Stimulated activated CD8-positive, alpha-beta memory T cell treated with anti-CD3 and anti-CD28 coated beads, Interleukin-12 subunit alpha, Interleukin-12 subunit beta, amount 100 ng/mL, for 24 hours (primary cell): ENCODE measurements at regions not wholly inside any gene's neighbourhood (a gene's known extent, or its start where the extent isn't known, plus 50 kb on each side); places are given as distances from the start of the nearest gene placed in this dataset.

Experiments
- DNase-seq: peaks from one replicate; pipeline ENCODE4 v3.0.0-alpha.2; 2020; ENCODE audit errors: extremely low read depth

DNA sequence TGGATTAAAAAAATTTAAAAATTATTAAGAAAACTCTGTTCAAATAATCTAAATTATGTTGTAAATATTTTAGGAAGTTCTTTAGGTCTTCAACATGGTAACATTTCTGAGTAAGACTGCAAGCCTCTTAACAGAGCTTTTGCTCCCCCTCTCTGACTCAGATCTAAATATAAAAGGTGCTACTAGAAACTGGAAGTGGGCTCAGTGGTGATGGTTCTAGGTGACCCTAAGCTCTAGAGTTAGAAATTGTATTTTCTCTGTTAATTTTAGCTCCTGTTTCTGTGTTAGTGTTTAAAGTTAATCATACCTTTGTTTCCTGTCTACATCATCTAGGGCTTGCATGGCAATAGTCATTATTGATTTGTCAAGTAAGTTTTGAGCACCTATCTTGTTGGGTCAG lies 159.9 kb upstream of the MEIS2 start:
- no peak for DNase-seq

DNA sequence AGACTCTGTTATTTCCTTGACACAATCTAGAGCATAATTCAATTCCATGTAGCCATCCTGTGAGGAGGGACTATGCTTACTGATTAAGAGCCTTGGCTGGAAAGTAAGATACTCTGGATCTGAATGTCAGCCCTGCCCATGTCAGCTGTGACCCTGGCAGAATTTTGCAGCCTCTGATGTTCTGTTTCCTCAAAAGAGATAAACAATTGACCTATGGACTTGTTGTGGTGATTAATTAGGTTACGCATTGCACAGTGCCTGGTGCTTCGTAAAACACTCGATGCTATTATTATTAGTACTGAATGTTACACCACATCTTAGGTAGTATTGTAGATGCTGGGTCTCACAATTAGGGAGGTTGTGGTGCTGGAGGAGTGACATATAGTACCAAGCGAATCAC lies 161.3 kb upstream of the MEIS2 start:
- DNase-seq: no peak

DNA sequence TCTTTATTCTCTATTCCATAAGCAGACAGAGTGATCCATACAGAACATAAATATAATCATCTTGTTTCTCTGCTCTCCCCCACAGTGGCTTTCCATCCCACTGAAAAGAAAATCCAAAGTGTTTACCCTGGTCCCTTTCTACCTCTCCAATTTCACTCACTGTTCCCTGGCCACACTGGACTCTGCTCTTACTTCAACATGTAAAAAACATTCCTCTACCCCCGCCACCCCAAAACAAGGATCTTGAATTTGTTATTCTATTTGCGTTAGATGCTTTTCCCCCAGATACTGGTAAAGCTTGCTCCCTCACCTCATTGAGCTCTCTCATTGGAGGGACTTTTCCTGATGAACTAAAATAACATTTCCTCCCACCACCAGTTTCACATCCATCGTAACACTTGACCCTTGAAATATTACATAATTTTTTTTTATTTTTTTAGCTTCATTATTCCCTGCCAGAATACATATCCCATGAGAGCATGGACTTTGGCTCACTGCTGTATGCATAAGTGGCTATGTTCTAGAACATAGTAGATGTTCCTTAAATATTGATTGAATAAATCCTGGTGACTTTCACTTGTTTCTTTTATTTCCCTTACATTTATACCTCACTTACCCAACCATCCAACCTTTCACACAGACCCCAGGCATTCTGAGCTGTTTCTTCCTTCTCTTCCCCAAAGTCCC lies 162.7 kb upstream of the MEIS2 start:
- no peak for DNase-seq

DNA sequence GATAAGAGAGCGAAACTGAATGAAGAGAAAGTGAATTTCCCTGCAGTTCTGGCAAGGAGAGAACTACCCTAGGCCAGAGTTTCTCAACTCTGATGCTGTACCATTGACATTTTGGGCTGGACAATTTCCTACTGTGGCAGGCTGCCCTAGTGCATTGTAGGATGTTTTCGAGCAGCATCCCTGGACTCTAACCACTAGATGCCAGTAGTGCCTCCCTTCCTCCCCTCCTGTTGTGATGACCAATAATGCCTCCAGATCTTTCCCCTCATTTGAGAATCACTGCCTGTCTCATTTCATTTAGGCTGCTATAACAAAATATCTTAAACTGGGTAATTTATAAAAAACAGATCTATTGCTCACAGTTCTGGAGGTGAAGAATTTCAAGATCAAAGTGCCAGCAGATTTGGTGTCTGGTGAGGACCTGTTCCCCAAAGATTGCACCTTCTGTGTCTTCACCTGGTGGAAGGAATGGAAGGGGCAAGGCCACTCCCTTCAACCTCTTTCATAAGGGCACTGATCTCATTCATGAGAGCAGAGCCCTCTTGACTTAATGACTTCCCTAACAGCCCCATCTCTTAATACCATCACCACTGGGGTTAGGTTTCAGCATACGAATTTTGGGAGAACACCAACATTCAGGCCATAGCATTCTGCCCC lies 188.9 kb upstream of the MEIS2 start:
- no peak for DNase-seq

DNA sequence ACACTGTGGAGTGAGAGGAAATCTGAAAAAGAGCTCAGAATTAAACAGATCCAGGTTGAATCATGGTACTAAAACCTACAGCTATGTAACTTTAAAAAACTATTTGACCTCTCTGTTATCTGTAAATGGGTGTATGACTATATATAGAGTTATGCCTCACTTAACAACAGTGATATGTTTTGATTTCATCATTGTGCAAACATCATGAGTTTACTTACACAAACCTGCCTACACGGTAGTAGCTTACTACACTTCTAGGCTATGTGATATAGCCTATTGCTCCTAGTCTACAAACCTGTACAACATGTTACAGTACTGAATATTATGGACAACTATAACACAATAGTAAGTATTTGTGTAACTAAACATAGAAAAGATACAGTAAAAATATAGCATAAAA lies 191.6 kb upstream of the MEIS2 start:
- no peak for DNase-seq

DNA sequence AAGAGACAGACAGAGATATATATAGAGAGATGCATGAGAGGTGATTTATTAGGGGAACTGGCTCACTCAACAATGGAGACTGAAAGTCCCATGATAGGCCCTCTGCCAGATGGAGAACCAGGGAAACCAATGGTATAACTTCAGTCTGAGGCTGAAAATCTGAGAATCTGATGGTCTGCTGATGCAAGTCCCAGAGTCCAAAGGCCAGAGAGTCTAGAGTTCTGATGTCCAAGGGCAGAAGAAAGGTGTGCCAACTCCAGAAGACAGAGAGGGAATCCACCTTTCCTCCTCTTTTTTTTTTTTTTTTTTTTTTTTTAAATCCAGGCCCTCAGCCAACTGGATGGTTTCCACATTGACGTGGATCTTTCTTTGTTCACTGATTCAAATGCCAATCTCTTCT lies 197.9 kb upstream of the MEIS2 start:
- DNase-seq: no peak

DNA sequence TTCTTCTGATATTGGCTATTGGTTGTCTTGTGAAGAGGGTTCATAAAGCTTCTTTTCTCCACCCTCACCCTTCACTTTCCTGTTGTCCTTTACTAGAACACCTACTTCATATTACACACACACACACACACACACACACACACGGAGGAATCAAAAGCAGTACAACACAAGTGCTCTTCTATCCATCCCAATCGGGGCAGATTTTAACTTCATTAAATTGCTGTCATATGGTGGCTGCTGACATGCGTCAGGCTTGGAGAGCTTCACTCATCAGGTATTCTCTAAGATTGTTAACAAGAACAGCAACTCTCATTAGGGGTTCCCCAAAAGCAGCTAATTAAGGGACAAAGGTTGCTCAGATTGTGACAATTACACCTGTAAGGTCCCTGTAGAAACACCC lies 239.1 kb upstream of the MEIS2 start:
- no peak for DNase-seq

DNA sequence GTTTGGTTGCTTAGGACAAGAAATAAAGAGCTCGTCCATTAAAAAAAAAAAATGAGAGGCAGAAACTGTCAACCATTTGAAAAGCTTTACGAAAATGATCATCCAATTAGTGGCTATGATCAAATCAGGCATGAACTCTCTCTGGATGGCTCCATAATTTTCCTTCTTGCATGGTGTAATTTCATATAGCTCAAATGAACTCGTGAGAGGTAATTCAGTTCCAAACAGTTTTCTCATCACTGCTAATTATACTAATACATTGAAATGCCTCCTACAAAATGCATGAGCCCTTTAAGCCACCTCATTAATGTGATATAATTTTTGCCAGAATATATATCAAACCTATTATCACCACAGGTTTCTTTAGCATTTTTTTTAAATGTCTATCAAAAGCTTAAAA lies 239.5 kb upstream of the MEIS2 start:
- no peak for DNase-seq

DNA sequence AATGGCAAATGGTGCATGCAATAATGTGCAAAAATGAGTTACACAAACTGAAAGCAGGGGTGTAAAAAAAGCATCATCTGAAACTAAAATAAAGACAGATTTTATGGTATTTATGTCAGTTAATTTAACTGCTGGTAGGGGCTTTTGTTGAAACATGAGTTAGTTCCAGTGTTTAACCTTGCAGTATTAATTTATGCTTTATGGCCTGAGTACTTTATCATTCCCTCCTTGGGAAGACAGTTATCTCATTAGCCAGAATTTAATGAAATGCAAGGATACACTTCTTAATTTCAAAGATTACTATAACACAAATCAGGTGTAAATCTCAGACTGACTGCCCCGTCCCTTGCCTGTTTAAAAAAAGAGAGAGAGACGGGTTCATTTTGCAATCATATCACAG lies 240.1 kb upstream of the MEIS2 start:
- DNase-seq: no peak

DNA sequence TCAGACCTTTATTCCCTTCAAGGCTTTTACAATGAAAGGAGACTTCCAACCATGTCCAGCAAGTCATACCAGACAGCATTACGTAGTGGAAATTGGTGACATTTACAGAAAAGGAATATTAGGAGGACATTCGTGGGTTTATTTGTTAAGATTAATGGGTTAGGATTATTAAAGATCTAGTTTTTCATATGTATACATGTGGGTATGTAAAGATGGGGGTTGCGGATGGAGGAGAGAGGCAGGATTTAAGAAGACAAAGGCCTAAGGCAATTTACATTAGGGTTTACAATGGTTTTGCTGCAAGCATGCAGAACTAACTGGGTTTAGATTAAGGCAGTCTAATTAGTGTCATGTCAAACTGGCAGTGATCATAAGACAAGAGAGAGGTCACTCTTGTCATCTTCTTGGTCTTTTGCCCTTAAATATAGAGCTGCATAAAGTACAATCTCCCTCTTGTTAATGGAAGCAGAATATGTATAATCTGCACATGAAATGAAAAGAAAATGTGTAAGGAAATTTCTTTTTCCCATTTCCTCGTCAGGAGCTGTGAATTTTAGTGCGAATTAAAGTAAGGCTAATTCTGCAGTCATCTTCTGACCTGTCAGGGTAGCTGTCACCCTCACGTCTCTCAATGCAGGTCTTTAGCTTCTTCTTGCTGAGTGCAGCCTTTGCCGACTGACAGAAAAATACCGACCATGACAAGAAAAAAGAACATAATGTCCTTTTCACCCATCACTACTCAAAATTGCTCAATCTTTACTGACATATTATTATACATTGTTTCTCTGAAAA lies 258.9 kb upstream of the MEIS2 start:
- DNase-seq: no peak

DNA sequence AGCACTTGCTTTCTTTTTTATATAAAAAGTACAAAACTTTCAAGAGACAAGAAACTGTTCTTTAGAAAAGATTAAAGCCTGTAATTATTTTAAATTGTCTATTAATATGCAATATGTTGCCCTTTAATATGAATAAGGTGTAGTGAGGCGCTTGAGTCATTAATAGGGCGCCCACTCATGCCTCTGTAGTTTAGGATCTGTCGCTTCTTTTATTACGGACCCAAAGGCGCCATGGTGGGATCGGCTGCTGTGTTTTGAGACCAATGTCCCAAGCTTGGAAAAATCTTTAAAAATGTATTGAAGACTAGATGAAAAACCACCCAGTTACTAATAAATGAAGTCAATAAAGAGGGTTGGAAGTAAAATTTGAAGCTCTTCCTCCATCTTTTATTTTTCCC lies 259.5 kb upstream of the MEIS2 start:
- no peak for DNase-seq

DNA sequence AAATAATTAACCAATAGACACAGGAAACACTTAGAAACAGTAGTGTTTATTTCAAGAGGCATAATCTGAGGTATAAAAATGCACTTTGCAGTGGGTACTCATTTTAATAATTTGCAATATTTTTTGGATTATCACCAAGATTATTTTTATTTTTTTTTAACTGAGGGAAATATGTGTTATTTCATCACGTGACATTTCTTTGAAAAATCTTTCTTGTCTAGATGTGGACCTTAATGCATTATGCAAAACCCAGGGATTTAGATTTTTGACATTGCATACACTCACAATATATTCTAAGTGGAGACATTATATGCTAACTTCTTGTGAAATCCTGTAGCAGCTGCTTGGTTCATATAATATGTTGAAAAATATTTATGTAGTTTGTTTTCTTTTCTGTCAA lies 260.4 kb upstream of the MEIS2 start:
- no peak for DNase-seq

DNA sequence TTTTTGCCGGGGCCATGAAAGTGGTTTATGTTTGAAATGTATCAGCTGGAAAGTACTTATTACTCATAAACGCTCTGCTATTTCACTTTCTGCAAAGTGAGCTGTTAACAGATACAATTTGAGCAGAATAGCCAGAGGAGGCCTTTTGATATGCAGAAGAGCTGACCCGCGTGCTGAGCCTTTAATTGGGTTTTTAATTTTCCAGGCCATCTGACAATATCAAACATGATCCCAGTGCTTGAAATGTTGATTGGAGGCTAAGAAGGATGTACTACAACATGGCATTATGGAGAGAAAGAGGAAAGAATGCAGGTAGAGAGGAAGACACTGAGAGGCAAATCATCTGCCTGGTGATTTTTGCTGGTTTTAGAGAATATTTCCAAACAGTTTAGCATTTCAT lies 261.3 kb upstream of the MEIS2 start:
- DNase-seq: no peak

DNA sequence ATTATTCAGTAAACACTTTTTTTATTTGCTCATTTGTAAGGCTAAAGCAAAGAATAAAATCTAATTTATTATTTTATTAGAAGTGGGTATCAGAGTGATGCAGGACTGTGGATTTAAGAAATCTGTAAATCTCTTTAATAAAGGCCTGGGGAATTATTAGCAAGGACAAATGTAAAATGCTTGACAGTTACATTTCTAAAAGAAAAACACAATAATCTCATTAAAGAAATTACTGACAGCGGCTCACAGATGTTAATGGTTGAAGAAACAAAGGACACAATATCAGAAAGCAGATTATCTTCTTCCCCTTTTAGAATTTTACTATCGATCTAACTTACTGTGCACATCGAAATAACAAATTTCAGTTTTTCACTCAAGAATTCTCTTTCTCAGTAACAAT lies 262.1 kb upstream of the MEIS2 start:
- no peak for DNase-seq

DNA sequence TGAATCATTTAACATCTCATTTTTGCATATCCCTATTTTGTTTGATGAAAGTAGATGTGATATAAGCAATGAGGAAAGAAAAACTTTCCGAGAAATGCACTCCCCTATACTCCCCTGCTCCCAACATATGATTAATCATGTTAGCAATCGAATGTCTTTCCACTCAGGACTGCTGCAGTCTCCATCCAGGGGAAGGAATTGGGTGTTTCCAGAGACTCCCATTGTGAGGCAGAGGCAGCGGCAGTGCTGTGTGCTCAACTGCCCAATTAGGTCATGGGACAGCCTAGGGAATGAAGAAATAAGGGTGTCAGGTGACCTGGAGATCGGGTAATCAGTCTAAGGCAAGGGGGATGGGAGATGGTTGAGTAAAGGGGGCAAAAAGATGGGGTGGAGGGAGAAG lies 268.6 kb upstream of the MEIS2 start:
- DNase-seq: no peak

DNA sequence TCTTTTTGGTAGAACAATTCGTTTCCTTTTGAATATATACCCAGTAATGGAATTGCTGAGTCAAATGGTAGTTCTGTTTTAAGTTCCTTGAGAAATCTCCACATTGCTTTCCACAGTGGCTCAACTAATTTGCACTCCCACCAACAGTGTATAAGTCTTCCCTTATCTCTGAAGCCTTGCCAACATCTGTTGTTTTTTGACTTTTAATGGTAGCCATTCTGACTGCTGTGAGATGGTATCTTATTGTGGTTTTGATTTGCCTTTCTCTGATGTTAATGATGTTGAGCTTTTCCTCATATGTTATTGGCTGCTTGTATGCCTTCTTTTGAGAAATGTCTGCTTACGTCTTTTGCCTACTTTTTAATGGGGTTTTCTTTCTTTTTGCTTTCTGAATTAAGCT lies 270.6 kb upstream of the MEIS2 start:
- DNase-seq: no peak

DNA sequence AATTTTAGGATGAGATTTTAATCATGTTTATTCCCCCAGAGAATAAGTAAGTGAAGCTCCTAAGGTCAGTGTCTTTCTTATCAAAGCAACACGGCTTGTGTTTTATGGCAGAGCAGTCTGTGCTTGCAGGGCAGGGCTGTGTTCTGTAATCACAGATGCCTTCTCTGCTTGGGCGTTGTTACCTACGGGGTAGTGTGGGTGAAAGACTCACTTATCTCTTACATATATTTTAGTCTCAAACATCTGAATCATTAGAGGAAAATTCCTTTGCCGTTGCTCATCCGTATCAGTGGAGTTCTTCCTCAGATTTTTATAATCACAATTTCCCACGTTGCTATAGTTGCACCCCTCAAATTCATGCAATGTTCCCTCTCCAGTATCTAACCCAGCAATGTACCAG lies 271.7 kb upstream of the MEIS2 start:
- no peak for DNase-seq

DNA sequence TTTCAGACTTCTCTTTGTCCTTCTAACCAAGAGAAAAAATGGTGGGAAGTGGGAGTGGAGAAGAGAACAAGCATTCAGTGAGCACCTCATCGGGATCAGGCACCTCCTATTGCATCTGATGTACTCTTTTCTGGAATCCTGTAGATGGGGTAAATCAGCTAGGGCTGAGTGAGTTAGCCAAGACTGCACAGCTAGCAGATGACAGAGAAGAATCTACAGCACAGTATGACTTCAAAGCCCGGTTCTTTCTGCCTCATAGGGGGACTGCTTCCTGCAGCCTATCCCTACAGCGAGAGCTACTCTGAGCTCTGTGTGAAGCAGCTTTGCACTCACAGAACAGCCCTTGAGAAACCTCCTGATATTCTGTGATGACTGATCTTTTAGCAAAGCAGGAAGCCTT lies 275.2 kb upstream of the MEIS2 start:
- no peak for DNase-seq

DNA sequence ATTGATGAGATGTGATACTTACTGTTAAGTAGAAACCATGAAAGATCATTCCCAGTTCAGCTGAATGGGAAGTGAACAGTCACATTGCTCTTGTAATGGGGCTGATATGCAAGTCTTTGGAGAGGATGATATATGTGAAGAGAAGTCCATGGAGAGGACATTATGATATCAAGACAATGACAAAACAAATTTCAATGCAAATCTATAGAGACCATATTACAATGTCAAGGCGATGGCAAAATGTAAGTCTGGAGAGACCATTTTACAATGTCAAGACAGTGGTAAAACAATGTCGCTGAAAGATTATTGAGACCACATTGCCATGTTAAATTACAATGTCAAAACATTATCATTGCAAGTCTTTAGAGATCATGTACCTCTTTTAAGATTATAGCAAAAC lies 277.1 kb upstream of the MEIS2 start:
- no peak for DNase-seq

DNA sequence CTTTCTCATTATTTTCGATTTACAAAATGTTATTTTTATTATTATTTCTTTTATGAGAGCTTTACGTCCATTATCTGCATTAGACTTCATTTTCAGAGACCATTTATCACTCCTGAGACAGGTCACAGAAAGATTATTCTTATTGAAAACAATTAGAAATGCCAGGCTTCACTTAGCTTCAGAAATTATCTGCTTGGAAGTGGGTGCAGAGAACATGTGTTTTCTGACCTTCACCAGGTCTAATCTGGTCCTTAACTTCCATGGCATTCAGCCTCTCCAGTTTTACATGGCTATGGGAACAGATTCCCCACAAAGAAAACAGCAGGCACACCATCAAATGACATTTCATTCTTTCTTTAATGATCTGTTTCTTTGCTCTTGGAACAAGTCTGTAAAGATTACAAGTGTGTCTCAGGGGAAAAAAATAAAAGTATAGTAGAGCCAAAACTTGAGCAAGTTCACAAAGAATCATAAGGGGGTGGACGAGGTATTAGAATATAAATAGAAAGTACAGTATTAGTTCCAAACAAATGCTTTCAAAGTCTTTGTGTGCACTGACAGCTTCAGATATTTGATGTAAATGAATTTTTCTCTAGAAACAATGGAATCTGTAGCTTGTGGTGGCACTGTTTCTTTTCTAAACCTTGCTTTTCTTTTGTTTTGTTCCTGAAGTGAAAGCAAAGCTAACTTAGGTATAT lies 294.2 kb upstream of the MEIS2 start:
- DNase-seq: no peak

DNA sequence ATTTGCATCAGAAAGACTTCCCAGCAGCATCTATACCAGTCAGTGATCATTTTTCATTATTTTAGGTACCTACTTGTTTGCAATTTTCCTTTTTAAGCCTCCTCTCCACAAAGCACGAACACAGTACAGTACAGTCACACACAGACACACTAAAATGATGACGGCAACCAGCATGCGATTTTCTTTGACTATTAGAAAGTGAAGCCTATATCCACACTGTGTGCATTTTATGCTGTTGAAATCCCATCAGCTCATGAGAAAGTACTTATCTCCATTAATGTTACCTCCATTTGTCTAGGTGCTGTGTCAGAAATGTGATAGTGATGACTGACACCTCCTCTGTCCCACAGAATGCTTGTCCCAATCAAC lies 294.7 kb upstream of the MEIS2 start:
- no peak for DNase-seq

DNA sequence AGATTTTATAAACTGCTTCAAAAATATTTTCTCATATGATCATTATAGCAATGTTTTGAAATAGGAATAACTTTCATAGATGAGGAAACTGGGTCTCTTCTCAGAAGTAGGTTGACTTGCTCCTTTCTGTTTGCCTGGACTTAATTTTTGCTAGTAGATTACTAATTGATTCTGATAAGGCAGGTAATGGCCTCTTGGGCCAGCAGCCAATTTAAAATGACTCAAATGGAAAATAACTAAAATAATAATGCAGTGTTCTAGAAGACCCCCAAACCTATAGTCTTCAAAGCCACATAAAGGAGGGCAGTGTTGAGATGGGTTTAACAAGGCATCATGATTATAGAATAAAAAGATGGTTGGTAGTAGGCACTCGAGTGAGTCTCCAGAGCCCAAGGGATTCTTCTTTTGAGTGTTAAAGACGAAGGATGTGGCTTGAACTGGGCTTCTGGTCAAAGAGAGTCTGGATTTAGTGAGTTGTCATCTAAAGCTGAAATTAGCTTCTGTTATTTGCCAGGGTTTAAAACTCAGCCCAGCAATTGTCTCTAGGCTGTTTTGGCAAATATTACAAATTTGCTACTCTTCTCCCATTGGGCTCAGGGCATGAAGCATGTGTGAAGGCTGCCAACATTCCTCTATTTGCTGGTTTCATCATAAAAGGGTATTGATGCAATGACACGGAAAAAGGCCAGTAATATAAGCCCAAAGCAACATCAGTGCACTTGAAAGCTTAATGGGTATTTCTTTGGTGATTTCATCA lies 297.1 kb upstream of the MEIS2 start:
- no peak for DNase-seq
